ENCODE measurements at regions not wholly inside any gene's neighbourhood (a gene's known extent, or its start where the extent isn't known, plus 50 kb on each side); places are given as distances from the start of the nearest gene placed in this dataset.

DNA sequence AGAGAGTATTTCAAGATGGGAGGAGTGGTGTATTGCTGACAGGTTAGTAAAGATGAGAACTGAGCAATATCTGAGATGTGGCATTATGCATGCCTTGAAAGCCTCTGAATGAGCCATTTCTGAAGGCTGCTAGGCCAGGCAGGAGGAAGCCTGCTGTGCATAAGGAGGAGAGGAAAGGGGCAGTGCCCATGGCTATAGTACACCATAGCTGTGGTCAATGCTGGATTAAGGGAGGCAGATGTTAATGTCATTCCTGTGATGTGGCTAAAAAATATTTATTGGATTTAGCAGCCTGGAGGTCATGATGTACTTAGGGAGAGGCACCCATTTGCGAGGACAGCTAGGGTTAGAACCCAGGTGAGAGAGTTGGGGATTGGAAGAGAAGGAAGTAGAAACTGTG, 130.0 kb upstream of the LNX1 start:
- no peak for DNase-seq (ENCODE audit: low read depth)
- no peak overlapping the region for H3K4me3 ChIP-seq (ENCODE audit: low read length)
- TF ChIP-seq, protein P1, sequence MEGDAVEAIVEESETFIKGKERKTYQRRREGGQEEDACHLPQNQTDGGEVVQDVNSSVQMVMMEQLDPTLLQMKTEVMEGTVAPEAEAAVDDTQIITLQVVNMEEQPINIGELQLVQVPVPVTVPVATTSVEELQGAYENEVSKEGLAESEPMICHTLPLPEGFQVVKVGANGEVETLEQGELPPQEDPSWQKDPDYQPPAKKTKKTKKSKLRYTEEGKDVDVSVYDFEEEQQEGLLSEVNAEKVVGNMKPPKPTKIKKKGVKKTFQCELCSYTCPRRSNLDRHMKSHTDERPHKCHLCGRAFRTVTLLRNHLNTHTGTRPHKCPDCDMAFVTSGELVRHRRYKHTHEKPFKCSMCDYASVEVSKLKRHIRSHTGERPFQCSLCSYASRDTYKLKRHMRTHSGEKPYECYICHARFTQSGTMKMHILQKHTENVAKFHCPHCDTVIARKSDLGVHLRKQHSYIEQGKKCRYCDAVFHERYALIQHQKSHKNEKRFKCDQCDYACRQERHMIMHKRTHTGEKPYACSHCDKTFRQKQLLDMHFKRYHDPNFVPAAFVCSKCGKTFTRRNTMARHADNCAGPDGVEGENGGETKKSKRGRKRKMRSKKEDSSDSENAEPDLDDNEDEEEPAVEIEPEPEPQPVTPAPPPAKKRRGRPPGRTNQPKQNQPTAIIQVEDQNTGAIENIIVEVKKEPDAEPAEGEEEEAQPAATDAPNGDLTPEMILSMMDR (conservative IDR thresholded peaks at IDR 0.05; ENCODE audit: low read depth, low read length), result no peak

DNA sequence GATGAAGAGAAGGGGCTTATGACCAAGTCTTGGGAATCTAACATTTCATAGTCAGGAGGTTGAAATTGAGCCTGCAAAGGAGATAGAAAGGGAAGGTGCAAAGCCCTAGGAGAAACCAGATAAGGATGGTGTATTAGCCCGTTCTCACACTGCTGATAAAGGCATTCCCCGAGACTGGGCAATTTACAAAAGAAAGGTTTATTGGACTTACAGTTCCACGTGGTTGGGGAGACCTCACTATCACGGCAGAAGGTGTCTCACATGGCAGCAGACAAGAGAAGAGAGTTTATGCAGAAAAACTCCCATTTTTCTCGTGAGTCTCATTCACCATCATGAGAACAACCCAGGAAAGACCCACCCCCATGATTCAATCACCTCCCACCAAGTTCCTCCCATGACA, 129.5 kb upstream of the LNX1 start:
- DNase-seq (ENCODE audit: low read depth), result no peak
- no peak overlapping the region for H3K4me3 ChIP-seq (ENCODE audit: low read length)
- TF ChIP-seq, protein P1 (conservative IDR thresholded peaks at IDR 0.05; ENCODE audit: low read depth, low read length), result no peak

- no peak overlapping the region for H3K4me3 ChIP-seq (ENCODE audit: low read length)
- DNase-seq (ENCODE audit: low read depth), result no peak
- TF ChIP-seq, protein P1 (conservative IDR thresholded peaks at IDR 0.05; ENCODE audit: low read depth, low read length), result no peak
These were observed 125.8 kb upstream of the LNX1 start for GRCh38 chr4:53717064-53717549.

GRCh38 chr4:53716471-53717063, 125.3 kb upstream of the LNX1 start:
- no peak for DNase-seq (ENCODE audit: low read depth)
- TF ChIP-seq, protein P1 (conservative IDR thresholded peaks at IDR 0.05; ENCODE audit: low read depth, low read length), result no peak
- no peak overlapping the region for H3K4me3 ChIP-seq (ENCODE audit: low read length)

DNA sequence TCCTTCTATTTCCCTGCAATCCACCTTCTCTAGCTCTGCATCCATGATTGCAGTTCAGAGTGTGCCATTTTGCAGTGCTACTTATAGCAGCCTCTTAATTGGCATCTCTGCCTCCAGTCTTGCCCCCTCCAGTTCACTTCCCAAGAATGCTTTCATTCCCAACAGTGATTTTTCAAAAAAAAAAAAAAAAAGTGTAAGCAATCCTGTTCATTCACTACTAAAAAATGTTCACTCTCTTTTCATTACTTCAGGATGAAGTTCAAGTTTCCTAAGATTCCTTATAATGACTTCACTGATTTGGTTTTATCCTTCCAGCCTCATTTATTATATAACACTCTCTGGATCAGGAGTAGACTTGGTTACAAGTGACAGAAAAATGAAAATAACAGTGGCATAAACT, 124.7 kb upstream of the LNX1 start:
- DNase-seq (ENCODE audit: low read depth), result peak; percentile 26
- no peak overlapping the region for H3K4me3 ChIP-seq (ENCODE audit: low read length)
- TF ChIP-seq, protein P1 (conservative IDR thresholded peaks at IDR 0.05; ENCODE audit: low read depth, low read length), result no peak

DNA sequence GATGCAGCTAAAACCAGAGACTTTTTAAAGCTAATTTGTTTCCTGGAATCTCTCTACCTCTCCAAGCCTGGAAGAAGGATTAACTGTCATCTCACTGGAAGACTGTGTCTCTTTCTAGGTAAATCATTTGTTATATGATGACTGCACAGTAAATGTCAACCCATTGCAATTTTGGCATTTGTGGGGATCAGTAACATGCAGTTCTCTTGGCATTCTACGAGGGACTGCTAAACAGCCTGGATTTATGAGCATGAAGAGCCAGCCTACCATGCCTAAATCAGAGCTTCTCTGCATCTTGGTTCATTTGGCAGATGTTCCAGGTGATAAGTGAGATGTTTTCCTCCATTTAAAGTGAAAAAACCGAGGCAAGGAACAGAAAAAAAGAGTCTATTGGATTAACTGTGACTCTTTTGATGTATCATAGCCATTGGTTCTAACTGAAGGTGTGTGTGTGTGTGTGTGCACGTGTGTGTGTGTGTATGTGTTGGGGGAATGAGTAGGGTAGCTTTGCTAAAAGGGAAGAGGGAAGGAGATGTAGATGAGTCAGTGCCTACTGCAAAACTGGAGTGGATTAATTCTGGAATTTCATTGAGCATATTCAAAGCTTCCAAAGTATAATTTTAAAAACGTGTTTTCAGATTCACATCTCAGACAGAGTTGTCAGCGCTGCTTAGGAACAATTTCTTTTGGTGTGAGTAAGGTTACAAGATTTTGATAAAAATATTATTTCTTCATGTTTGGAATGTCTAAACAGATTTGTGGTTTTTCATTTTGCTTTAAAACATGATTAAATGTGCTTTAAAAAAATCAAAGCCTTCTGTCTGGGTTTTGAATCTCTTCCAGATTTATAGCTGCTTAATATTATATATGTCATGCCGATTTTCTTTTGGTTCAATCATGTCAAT, 123.2 kb upstream of the LNX1 start:
- DNase-seq (ENCODE audit: low read depth), result peak; percentile 83
- TF ChIP-seq, protein P1 (conservative IDR thresholded peaks at IDR 0.05; ENCODE audit: low read depth, low read length), result no peak
- H3K4me3 ChIP-seq (ENCODE audit: low read length), result no peak overlapping the region

Measured in retinal pigment epithelial cell (primary cell).